Loucy (cell line): ENCODE measurements at regions not wholly inside any gene's neighbourhood (a gene's known extent, or its start where the extent isn't known, plus 50 kb on each side); places are given as distances from the start of the nearest gene placed in this dataset.

Experiments
- EZH2phosphoT487 ChIP-seq: fragments of 200-600 bp; IDR thresholded peaks from 2 replicates; pipeline ENCODE4 v1.6.1; 2018; ENCODE audit warnings: antibody characterized with exemption, mild to moderate bottlenecking, moderate library complexity, borderline replicate concordance
- TF ChIP-seq, protein P1 (sequence below): fragments of 200-600 bp; sonication (generic); conservative IDR thresholded peaks from 2 replicates; pipeline ENCODE4 v1.5.1; 2014; ENCODE audit warnings: mild to moderate bottlenecking, antibody characterized with exemption, low read length

DNA sequence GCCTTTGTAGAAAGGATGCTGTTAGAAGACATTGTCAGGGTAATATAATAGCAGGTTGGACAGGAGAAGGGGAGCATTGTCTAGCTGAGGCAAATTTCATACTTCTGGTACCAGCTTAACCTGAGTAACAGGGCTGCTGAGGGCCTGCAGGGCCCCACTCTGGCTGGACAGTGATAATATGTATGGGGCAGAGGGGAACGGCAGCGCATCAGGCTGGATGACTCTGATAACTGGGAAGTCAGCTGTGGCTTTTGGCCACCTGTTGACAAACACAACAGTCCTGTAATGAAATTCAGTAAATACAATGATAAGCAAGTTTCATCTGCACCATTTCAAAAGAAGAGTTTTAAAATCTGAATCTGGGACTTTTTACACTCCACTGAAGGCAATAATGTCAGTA is 259.9 kb upstream of the CNR1 start:
- TF ChIP-seq, protein P1, sequence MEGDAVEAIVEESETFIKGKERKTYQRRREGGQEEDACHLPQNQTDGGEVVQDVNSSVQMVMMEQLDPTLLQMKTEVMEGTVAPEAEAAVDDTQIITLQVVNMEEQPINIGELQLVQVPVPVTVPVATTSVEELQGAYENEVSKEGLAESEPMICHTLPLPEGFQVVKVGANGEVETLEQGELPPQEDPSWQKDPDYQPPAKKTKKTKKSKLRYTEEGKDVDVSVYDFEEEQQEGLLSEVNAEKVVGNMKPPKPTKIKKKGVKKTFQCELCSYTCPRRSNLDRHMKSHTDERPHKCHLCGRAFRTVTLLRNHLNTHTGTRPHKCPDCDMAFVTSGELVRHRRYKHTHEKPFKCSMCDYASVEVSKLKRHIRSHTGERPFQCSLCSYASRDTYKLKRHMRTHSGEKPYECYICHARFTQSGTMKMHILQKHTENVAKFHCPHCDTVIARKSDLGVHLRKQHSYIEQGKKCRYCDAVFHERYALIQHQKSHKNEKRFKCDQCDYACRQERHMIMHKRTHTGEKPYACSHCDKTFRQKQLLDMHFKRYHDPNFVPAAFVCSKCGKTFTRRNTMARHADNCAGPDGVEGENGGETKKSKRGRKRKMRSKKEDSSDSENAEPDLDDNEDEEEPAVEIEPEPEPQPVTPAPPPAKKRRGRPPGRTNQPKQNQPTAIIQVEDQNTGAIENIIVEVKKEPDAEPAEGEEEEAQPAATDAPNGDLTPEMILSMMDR = no peak
- no peak for TF ChIP-seq EZH2phosphoT487
